ENCODE measurements at regions not wholly inside any gene's neighbourhood (a gene's known extent, or its start where the extent isn't known, plus 50 kb on each side); places are given as distances from the start of the nearest gene placed in this dataset.
"Not testable (repeated sequence)": the region's sequence is repeated elsewhere in the genome, so short reads cannot be mapped to it uniquely, and the experiment has no call there.

DNA sequence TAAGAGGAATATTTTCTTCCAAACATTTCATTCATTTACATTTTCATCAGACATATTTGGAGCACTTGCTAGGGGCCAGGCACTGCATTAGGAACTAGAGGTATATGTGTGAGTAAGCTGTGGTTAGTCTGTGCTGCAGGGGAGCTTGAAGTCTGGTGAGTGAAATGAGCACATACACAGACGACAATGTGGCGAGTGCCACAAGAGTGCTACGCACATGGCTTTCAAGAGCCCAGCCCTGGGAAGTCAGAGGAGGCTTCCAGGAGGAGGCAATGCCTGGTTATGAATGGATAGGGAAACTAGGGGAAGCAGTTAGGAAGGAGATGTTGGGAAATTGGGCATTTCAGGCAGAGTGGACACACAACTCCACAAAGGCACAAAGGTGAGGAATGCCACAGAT, 171.8 kb downstream of the IER5 start:
- no peak for DNase-seq

DNA sequence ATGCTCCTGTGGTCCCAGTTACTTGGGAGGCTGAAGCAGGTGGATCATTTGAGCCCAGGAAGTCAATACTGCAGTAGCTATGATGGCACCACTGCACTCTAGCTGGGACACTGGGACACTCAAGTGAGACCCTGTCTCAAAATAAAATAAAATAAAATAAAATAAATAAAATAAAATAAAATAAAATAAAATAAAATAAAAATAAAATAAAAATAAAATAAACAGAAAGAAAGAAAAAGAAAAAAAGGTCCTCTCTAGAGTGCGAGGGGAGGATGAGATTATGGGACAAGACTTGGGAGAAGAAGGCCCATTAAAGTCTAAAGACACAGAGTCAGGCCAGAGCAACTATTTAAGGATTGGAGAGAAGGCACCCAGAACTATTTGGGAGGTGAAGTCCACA, 172.5 kb downstream of the IER5 start:
- no peak for DNase-seq

DNA sequence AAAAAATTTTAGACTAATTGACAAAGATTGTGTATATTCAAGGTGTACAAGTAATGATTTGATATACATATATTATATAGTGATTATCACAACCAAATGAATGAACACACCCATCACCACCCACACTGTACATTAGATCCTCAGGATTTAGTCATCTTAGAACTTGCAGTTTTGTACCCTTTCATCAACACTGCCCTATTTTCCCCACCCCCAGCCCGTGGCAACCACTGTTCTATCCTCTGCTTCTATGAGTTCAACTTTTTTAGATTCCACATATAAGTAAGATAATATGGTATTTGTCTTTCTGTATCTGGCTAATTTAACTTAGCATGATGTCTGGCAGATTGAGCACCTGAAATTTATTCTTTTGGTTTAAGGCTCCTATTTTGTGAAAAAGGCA, 173.6 kb downstream of the IER5 start:
- DNase-seq = no peak

DNA sequence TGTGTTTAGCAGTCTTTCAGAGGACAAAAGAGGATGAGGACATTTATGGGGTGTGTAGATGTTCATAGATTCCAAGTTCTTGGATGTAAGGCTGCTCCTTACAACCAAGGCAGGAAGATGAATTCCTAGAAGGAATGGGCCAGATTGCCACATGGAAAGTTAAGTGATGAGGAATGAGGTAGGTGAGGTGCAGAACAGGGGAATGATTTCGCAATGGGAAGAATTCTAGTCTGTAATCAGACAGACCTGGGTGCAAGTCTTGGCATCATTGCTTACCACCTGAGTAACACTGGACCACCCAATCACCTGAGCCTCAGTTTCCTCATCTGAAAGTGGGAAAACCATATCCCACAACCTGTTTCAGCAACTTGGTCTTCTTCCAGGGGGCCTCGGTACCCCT, 174.9 kb downstream of the IER5 start:
- DNase-seq = no peak

DNA sequence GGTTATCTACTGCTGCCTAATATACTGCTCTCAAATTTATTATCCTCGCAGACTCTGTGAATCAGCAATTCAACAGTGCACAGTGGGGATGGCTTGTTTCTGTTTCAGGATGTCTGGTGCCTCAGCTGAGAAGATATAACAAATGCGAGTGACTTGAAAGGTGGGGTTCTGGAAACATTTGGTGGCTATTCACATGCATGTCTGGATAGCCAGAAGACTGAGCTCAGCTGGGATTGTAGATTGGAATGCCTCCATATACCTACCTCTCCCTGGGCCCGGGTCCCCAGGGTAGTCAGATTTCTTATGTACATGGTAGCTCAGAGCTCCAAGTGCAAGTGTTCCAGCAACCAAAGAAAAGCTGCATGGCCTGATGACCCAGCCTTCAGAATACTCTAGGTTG, 176.3 kb downstream of the IER5 start:
- DNase-seq = no peak

DNA sequence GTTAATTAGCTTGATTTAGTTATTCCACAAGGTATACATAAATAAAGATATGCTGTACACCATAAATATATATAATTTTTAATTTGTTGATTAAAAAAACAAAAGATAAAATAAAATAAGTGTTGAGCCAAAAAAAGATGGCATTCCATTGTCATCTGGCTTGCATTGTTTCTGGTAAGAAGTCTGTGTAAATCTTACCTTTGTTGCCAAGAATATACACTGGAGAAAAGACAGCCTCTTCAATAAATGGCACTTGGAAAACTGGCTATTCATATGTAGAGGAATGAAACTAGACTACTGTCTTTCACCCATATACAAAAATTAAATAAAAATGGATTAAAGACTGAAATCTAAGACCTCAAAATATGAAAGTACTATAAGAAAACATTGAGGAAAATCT, 196.5 kb downstream of the IER5 start:
- no peak for DNase-seq

DNA sequence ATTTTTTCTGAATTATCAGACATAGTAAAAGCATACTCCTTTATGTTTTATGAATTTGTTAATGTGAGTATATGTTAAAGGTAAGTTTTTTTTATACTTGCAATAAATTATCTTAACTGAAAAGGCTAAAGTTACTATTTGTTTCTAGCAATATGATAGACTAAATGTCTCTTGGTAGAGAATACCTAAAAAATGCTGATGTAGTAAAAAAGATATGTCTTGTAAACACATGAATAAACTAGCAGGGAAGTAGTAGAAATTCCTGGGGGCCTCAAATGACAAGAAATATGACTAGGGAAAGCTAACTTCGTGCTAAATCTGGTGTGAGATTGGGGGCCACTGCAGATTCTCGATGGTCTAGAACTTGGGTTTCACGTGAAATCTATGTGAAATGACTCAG, 188.1 kb upstream of the CACNA1E start:
- DNase-seq = no peak

DNA sequence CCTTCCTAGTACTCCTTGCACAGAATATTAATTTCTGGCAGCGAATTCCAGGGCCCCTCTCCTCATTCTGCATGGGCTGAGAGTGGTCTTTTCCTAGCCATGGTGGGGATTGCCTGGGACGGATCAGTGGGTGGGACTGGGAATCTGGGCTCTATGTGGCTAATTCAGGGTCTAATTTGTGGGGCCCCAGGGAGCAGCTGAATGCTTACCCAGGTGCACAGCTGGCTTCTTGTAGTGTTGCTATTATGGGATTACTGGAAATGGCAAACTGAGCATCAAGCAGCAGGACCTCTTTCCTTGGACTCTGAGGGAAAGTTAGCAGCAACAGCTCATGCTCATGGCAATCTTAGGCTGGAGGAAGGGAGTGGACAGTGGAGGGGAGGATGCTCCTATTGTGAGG, 187.1 kb upstream of the CACNA1E start:
- no peak for DNase-seq

DNA sequence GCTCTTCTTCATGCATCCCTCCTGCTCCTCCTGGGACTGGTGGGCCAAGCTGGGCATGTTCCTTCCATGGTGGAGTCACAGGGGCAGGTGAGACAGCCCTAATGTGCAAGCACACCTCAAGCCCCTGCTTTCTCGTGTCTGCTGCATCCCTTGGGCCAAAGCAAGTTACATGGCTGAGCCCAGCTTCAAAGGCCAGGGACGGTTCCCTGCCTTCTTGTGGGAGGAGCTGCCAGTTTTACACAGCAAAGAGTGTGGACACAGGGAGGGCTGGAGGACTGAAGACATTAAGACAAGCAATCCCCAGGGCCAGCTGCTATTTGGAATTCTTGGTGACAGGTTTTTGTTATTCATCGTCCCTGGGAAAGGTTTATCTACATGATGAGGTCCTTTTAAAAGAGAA, 175.2 kb upstream of the CACNA1E start:
- DNase-seq = no peak

DNA sequence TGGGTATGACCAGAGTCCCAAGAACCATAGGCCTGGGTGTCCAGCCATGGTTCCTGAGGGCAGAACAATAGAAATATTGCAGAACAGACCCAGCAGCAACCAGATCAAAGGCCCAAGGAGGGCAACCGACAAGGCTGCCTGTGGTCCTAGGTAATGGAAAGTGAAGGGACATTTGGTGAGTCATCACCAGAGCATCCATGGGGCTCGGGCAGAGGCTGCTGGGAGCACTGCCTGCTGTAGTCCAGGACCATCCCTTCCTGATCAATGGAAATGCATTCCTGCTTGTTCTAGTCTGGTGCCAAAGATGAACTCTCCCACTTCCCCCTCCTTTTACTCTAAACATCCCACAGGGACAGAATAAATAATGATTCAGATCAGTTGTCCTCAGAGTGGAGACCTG, 172.8 kb upstream of the CACNA1E start:
- DNase-seq = no peak

DNA sequence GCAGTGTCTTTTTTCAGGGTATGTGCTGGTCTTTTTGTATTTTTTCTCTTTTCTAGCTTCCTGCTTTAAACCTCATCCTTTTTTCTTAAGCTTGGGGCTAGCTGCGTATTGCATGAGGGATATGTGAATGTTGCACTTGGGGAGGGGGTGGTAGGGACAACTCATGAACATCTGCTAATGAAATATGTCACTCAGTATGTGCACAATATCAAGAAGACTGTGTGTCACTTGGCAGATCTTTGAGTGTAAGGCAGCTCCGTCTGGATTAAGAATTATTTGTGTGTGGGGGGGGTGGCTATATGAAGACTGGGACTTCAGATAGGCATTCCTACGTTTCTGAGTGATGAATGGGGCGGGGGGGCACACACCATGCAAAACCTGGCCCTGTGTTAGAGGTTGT, 170.4 kb upstream of the CACNA1E start:
- no peak for DNase-seq

DNA sequence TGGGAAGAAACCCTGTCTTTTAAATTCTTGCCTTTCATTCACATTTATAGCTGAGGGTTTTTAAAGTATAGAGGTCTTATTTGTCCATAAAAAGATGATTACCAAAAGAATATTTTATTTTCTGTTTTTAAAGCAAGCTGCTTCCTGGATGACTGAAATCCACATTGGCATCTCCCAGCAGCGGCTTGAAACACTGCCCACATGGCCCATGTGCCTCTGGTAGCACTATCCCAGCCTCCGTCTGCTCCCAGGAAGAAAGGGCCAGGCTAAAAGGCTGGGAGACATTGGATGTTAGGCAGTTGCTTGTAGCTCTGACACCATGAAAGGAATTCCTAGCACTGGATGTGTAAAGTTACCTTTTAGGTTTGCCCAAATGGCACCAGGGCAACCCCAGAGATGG, 169.9 kb upstream of the CACNA1E start:
- no peak for DNase-seq

DNA sequence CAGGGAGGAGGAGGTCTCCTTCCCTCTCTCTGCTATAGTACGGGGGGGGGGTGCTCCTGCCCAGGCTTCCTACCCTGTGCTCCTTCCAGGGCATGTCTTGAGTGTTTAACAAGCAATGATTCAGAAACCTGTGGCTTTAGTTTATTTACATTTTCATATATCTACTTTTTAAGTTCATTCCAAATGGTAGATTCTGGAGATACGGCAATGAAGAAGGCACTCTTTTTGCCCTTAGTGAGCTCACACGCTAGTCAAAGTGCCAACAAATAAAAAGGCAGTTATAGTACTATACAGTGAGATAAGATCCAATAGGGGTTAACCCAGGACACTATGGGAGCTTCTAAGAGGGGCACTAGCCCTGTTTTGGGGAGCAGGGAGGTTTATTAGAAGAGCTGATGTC, 169.3 kb upstream of the CACNA1E start:
- no peak for DNase-seq

DNA sequence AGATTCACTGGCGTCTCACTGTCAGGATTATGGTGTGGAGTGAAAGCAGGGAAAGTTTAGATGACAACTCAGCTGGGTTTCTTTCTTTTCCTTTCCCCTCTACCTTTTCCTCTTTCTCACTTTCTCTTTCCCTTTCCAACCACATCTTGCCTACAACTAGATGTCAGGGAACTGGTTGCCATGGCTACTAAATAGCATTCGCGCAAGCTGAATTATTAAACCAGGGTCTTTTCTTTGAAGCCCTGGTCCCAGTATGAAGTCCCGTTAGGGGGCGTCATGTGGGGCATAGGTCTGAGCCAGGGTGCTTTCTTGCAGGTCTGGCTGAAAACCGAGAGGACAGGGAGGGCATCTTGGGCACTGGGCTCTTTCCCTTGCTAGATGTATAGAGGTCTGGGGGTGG, 168.4 kb upstream of the CACNA1E start:
- DNase-seq = no peak

DNA sequence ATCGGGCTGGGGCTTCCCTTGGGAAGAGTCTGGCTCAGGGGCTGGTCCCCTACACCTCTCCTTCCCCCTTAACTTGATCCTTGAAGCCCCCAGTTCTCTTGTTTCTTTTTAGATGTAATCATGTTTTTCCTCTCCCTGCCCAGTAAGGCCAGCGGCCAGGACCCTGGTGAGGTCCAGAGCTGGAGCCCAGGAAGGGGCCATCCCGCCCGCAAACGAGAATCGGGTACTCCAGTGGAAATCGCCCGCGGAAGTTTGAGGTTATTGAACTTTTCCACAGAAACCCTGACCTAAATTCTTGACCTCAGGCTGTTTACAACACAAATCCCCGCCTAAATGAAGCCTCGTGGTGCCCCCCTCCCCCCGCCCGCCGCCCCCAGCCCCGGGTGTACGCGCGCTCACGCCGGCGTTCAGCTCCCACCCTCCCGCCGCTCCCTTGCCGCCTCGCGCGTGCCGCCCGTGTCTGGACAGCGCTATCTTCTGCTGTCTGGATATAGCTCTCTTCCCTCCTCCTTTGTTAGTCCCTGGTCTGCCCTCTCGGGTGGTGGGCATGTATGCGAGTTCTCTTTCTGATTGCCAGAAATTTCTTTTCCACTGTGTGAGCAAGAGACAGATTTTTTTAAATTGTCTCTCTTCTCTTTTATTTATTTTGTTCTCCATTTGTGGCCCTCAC, 165.9 kb upstream of the CACNA1E start:
- DNase-seq = no peak

DNA sequence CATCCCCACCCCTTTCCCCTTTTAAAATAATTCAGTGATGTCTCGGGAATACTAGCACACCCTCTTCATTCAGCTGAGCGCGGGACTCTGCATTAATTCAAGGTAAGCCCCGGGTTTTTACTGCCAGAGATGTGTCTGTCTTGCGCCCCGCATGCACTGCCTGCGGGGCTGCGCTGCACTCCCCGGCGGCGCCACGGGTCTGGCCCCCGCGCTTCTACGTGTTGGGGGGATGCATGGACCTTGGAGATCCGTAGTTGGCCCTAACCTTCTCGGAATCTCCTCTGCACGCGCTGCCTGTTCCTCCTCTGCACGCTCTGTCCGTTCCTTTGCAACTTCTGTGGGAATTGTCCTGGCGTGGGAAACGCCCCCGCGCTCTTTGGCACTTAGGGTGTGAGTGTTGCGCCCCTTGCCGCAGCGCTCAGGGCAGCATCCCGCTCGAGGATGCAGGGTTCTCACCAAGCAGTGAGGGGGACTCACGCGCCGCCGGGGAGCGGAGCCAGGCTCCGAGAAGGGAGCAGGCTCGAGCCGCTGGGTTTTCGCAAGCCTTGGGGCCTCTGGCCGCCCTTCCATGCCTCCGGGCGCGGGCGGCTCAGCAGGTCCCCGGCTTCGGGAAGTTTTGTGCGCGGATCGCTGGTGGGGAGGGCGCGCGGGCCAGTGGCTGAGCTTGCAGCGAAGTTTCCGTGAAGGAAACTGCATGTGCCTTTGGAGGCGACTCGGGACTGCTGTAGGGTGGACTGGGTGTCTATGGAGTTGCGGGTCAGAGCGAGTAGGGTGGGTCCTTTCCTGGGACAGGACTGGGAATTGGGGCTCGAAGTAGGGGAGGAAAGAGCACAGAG, 165.1 kb upstream of the CACNA1E start:
- no peak for DNase-seq

DNA sequence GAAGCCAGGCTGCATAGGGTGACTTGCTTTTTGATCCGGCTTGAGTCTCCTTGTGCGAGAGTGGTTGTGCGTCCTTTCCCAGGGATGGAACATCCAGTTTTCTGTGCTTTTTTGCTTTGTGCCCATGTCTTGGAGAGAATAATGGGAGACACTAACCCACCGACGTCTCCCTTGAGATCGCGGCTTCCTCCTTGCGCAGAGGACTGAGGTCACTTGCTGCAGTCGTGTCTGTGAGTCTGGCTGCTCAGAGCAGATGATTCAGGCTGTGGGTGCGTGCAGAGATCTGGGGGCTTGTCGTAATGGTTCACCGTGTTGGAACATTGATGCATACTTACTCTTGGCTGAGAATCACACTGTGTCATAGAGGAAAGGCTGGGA, 164.5 kb upstream of the CACNA1E start:
- no peak for DNase-seq

DNA sequence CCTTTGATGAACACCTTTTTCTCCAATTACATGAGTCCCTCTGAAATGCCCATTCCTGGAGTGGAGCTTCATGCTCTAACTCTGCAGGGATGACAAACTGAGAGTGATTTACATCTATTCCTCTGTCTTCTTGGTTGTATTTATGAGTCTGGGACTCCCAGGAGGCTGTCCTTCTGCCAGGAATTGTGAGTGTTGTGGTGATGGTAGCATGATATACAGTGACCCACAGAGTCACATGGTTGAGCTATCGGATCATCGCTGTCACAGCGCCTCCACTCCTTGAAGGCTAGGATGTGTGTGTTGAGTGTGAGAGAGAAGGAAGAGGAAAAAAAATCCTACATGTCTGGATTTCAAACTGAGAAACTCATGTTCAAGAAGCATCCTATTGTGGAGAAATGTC, 163.4 kb upstream of the CACNA1E start:
- no peak for DNase-seq

DNA sequence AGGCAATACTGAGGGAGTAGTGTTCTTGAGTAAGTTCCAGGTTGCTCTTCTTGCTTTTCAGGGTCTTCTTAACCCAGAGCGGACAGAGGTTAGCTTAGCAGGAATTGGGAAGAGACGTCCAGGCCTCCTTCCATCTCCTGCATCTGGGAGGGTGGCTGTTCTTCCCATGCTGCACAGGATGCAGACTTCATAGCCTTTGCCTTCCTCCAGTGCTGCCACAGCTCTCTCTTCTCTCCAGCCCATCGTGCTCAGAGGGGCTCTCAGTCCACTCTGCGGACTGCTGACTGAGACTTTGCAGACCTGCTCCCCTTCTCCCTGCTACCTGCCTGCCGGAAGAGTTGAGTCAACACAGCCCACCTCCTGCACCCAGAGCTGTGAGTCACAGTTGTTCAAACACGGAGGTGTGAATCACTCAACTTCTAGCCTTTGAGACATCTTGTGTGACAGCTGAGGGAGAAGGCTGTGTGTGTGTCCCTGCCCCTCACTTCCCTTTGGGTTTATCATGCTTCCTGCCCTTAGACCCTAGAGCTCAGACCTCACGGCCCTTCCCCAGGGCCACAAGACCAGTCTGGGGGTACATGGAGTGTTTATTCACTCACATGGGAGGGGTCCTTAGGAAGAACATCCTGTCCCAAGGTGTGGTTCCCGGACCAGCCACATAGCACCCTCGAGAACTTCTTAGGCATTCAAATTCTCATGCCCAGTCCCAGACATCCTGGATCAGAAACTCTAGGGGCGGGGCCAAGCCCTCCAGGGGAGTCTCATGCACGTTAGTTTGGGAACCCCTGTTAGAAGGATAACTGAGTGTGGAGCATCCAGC, 158.3 kb upstream of the CACNA1E start:
- no peak for DNase-seq

DNA sequence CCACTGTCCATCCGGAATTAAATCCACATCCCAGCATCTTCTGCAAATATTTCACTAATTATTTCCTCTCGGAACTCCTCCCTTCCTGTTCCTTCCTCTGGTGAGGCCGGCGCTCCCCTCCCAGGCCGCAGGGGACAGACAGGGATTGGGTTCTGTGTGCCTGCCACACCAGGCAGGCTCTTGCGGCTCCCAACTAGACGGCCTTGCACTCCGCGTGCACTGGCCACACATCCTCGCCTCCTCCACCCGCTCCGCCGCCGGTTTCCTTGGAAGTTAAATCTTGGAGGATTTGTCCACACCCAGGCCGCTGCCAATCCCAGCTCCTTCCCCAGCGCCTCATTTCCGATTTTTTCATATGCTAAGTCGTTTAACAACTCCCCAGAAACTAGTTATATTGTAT, 157.6 kb upstream of the CACNA1E start:
- not testable (repeated sequence) for DNase-seq

DNA sequence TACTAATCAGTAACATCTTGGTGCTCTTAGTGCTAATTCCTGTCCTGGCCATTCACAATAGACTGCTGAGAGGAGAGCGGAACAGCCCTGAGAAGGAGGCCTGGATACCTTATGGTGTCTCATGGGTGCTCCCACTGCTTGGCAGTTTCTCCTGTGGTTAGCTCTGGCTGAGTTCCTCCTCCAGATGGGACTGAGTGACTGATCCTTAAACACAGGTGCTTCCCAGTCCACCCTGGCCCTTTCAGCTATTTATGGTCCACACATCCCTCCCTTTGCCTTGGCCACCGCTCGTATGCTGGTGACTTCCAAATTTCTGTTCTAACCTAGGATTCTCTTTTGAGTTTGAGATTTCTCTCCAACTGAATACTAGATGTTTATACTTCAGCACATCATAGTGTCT, 157.0 kb upstream of the CACNA1E start:
- no peak for DNase-seq

DNA sequence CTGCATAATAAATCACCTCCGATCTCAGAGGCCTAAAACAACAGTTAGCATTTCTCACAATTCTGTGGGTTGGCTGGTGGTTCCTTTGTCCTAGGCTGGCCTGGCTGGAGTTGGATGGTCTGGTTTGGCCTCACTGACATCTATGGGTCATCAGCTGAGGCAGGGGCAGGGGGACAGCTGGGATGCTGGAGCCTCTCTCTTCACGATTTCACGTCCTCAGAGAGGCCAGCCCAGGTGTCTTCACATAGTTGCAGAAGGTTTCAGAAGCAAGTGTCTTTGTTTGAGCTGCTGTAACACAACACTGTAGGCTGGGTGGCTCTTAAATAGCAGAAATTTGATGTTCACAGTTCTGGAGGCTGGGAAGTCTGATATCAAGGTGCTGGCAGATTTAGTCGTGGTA, 155.5 kb upstream of the CACNA1E start:
- no peak for DNase-seq

DNA sequence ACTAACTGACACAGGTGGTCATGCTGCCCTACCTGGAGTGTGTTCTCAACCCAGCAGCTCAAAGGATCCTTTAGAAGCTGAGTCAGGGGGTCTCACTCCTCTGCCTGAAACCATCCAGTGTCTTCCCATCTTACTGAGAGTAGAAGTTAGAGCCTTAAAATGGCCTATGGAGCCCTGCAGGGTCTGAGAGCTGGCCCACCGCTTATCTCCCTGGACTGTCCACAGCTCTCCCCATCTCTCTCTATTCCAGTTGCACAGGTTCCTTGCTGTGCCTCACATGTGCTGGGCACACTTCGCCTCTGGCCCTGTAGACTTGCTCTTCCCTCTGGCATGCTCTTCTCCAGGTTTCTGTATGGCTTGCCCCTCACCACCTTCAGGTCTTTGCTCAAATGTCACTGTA, 148.6 kb upstream of the CACNA1E start:
- DNase-seq = no peak

DNA sequence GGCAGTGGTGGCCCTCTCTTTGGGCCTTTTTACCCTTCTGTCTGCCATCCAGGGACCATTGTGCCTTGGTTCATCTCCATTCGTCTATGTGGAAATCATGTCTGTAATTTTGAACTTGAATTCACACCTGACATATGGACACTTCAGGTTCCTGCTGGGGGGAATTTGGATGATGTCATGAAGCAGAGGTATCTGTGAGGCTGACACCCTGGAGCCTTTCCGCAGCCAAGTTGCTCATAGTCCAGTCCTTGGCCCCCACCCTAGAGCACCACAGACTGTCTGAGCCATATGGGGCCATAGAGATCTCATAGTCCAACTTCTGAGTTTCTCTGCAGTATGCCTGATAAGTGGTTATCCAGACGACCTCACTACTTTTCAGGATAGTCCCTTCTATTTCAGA, 147.7 kb upstream of the CACNA1E start:
- DNase-seq = no peak
